ENCODE measurements at regions not wholly inside any gene's neighbourhood (a gene's known extent, or its start where the extent isn't known, plus 50 kb on each side); places are given as distances from the start of the nearest gene placed in this dataset.

- DNase-seq: no peak
Observed at GRCh38 chr6:142683714-142684141, 261.2 kb downstream of the HIVEP2 start.

GRCh38 chr6:142684371-142684770 is 260.6 kb downstream of the HIVEP2 start:
- DNase-seq: no peak

GRCh38 chr6:142685852-142686506 is 259.0 kb downstream of the HIVEP2 start:
- DNase-seq: no peak

GRCh38 chr6:142686507-142686887 is 258.5 kb downstream of the HIVEP2 start:
- no peak for DNase-seq

DNA sequence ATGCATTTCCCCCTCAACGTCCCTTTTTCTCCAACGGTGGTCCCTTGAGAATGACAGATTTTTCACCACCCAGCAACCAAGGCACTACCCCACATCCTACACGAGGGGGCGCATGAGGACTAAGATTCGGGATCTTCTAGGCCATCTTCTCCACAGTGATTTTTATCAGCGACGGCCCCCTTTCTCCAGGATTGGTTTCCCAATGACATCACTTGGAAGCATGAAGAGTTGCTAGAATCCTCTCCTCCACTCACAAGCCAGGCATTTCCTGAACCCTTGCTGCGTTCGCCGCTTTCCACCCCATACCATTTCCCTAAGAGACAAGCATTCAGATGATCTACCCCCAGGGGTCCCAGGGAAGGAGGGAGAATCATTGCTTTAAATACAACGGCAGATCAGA is 252.0 kb downstream of the HIVEP2 start:
- DNase-seq: peak; percentile 33

GRCh38 chr6:142693441-142693840 is 251.5 kb downstream of the HIVEP2 start:
- no peak for DNase-seq

DNA sequence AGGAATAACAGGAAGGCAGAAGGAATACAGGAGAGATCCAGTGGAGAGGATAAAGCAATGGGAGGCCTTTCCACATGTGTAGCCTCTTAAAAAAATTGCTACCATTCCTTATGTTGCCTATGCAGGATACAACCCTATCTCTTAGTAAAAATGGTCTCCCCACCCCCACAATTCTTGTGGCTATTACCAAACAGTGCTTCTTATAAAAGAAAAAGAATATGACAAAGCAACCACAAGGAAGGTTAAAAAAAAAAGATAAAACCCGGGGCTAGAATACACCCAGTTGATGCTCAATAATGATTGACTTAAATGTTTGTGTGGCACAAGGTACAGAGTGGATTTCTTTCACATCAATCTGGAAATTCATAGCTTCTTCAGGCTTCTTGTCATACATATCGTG is 250.9 kb downstream of the HIVEP2 start:
- DNase-seq: no peak

- no peak for DNase-seq
Observed at GRCh38 chr6:142695016-142695415, 250.0 kb downstream of the HIVEP2 start.

- DNase-seq: no peak
Observed at GRCh38 chr6:142696123-142697000, 248.6 kb downstream of the HIVEP2 start.

DNA sequence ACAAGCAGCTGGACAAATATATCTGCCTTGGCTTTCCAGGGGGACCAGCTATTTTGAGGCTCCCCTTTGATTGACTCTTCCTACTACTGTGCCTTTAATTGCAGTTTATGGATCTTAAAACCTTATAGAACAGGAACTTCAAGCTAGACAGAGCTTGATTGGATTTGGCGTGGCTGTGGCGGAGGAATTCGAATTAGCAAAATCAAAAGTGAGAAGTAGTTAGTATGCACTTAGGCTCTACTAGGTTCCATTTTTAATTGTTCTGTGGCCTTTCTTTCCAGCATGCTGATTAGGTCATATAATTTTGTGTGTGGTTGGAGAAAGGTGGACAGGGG is 248.0 kb downstream of the HIVEP2 start:
- DNase-seq: no peak

DNA sequence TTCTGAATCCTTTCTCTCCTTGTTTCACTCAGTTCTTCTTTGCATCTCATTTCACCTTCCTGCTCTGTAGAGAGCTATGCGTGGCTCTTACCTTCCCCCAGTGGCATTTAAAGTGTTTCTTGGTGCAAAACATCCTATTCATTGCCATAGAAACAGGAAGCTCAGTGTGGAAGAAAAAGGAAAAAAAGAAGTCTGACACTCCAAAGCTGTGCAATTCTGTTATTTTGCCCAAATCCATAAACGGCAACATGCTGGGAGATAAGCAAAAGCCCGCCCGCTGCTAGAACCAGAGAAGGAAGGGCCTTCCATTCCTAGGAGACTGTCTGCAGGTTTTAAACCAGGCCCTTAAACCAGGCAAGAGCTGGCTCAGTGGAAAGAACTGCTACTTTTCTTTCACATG is 247.1 kb downstream of the HIVEP2 start:
- no peak for DNase-seq

GRCh38 chr6:142698751-142699150 is 246.2 kb downstream of the HIVEP2 start:
- DNase-seq: no peak

GRCh38 chr6:142699391-142699790 is 245.6 kb downstream of the HIVEP2 start:
- no peak for DNase-seq

GRCh38 chr6:142700032-142700431 is 244.9 kb downstream of the HIVEP2 start:
- no peak for DNase-seq

DNA sequence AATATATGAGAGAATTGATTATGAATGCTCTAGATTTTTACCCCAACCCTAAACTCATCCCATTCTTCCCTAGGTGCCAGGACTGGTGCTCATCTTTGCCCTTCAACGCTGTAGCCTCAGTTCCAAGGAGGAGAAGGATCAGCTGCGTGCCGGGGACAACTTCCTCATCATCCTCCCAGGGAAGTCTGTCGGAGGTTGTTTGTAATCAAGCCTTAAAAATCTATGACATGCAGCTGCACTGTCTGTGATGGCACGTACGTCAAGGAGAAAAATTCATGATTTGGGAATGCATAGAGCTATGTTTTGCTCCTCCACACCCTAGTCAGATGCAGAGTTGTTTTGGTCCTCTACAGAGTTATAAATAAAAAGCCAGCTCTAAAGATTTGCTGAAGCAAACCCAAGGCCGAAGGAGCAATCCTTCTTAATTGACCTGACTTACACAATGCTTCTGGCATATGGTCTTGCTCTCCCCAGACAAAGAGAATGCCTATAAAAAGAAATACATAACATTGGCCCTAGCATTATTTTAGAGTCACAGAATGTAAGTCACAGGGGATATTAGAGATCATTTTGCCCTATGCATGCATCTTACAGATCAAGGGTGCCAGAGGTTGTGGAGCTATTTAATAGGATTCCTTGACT is 244.2 kb downstream of the HIVEP2 start:
- no peak for DNase-seq

Data from activated effector memory CD4-positive, alpha-beta T cell treated with Interleukin-2 at 50 U/mL for 16 hours (primary cell).